Heart left ventricle (tissue), 16 donors: ENCODE measurements at regions not wholly inside any gene's neighbourhood (a gene's known extent, or its start where the extent isn't known, plus 50 kb on each side); places are given as distances from the start of the nearest gene placed in this dataset.
"Not testable (repeated sequence)": the region's sequence is repeated elsewhere in the genome, so short reads cannot be mapped to it uniquely, and the experiment has no call there.

ENCODE experiments used
- ATAC-seq, 4 donors: fragments of 200-7000 bp; cut with Tn5 transposase; one replicate each; pipeline ENCODE4 v1.9.1; 2020 to 2022; ENCODE audit warnings: moderate library complexity in 4 of 4, mild to moderate bottlenecking in 3 of 4, moderate number of reproducible peaks in 1 of 4
- DNase-seq, 5 donors: peaks; one replicate each; pipeline ENCODE4 v3.0.0-alpha.2; 2020
- H3K27ac ChIP-seq, 12 donors: fragments of 200-600 bp; sonication (generic) in 4 of 12; one replicate each; pipeline versions ENCODE4 v1.5.0 to v1.8.0; 2016 to 2022; ENCODE audit warnings: mild to moderate bottlenecking in 2 of 12
- H3K27me3 ChIP-seq, 9 donors: fragments of 200-600 bp; sonication (generic) in 2 of 9; one replicate each; pipeline versions ENCODE4 v1.5.1 to v1.8.0; 2016 to 2022; ENCODE audit warnings: mild to moderate bottlenecking in 3 of 9
- H3K36me3 ChIP-seq, 9 donors: fragments of 200-600 bp; sonication (generic) in 2 of 9; one replicate each; pipeline versions ENCODE4 v1.5.0 to v1.8.0; 2018 to 2022; ENCODE audit warnings: mild to moderate bottlenecking in 2 of 9
- H3K4me1 ChIP-seq, 12 donors: fragments of 200-600 bp; sonication (generic) in 4 of 12; one replicate each; pipeline versions ENCODE4 v1.5.0 to v1.8.0; 2016 to 2022; ENCODE audit warnings: mild to moderate bottlenecking in 3 of 12
- H3K4me3 ChIP-seq, 12 donors: fragments of 200-600 bp; sonication (generic) in 4 of 12; one replicate each; pipeline versions ENCODE4 v1.5.0 to v1.8.0; 2017 to 2022; ENCODE audit warnings: mild to moderate bottlenecking in 9 of 12, moderate library complexity in 4 of 12
- H3K9me3 ChIP-seq, 12 donors: fragments of 200-600 bp; sonication (generic) in 4 of 12; one replicate each; pipeline versions ENCODE4 v1.5.0 to v1.8.0; 2016 to 2022; ENCODE audit warnings: mild to moderate bottlenecking in 1 of 12
- POLR2A ChIP-seq, 2 donors: fragments of 450-650 bp; IDR thresholded peaks; one replicate each; pipeline ENCODE4 v1.6.1; 2017; ENCODE audit warnings: antibody characterized with exemption in 2 of 2, mild to moderate bottlenecking in 2 of 2, moderate library complexity in 2 of 2
- WGBS, 4 donors: extraction: QIAGEN DNeasy Blood & Tissue Kit in 2 of 4; methylation state at CpG; one replicate each; pipeline versions ENCODE4 v1.1.5 to v1.1.7; 2013 to 2018; 5-methylcytosine and 5-hydroxymethylcytosine counted together
- intact Hi-C, 10 donors: fragments of 100-400 bp; cut with DNase I; formaldehyde crosslinking; loops; one replicate each; pipeline versions ENCODE4 v1.11.1 to v1.14.2; 2022
- TF ChIP-seq, protein P1 (sequence below), 12 donors: fragments of 200-600 bp; sonication (generic) in 4 of 12; IDR thresholded peaks; one replicate each; pipeline versions ENCODE4 v1.5.0 to v1.8.0; 2018 to 2022; ENCODE audit warnings: antibody characterized with exemption in 12 of 12, mild to moderate bottlenecking in 5 of 12
- donor health status: ischemic (EF 13 %, LVEDD 7.1; RV severe dilation, severe dysfunction).
- donor health status: healthy with polysubstance abuse.
- donor health status: DM: no; HTN: yes; CAD: no.
- donor health status: DM: no; HTN: no; CAD: no.
- donor health status: ischemic (EF 25% LVEDD 6.9; RV normal size, moderate dysfunction).
- donor health status: ischemic (EF 25% LVEDD 5.7; RV mildly dilated, moderate dysfunction).
- donor health status: healthy.
- donor health status: DM: yes; HTN: yes; CAD: no.
- donor health status: ischemic (EF 35%, LVEDD 5.7; RV mildly dilated, moderate dysfunction).
- donor health status: nonischemic (EF 11% LVEDD 7.7; RV severe dilation, severe dysfunction).
- donor health status: DM: yes; HTN: yes; CAD: no.
- donor health status: PGD.
- donor health status: ischemic (EF 29% LVEDD 5.4; RV normal size, mild dysfunction).
- donor health status: nonischemic (EF 23%, LVEDD 6.1; RV moderate dilation, normal function).

DNA sequence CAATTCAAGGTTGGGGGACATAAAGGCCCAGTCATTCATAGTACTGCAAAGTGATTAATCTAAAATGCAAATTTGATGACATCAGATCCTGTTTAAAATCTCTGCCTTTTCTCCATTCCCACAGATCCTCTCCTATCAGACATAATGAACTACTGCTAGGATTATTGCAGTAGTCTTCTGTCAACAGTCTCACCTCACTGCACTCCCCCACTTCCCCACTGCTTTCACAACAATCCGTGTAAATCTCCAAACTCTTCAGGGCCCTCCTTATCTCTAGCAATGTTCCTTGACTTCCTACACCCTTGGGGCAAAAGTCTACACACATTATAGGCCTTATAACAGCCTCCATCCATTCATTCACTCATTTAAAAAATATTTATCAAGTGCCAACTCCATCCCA lies 112.4 kb downstream of the KBTBD2 start:
- no peaks in the 10 kb centered on the region for H3K27me3 ChIP-seq
- H3K4me1 ChIP-seq = no peaks in the 10 kb centered on the region
- ATAC-seq (no peak), DNase-seq (no peak)
- H3K27ac ChIP-seq = no peak overlapping the region
- TF ChIP-seq POLR2A (IDR thresholded peaks at IDR 0.05) = no peak
- TF ChIP-seq, protein P1, sequence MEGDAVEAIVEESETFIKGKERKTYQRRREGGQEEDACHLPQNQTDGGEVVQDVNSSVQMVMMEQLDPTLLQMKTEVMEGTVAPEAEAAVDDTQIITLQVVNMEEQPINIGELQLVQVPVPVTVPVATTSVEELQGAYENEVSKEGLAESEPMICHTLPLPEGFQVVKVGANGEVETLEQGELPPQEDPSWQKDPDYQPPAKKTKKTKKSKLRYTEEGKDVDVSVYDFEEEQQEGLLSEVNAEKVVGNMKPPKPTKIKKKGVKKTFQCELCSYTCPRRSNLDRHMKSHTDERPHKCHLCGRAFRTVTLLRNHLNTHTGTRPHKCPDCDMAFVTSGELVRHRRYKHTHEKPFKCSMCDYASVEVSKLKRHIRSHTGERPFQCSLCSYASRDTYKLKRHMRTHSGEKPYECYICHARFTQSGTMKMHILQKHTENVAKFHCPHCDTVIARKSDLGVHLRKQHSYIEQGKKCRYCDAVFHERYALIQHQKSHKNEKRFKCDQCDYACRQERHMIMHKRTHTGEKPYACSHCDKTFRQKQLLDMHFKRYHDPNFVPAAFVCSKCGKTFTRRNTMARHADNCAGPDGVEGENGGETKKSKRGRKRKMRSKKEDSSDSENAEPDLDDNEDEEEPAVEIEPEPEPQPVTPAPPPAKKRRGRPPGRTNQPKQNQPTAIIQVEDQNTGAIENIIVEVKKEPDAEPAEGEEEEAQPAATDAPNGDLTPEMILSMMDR (IDR thresholded peaks at IDR 0.05) = no peak
- WGBS, 4 donors = 48 to 79% (median 76%) methylated on average over 1 of the region's 1 CpG
- intact Hi-C loops = no loop called here
- H3K4me3 ChIP-seq = no peak overlapping the region
- no peaks in the 10 kb centered on the region for H3K36me3 ChIP-seq
- H3K9me3 ChIP-seq = peaks cover 0 to 5% (median 0%) of the 10 kb centered on the region in 12 donors

DNA sequence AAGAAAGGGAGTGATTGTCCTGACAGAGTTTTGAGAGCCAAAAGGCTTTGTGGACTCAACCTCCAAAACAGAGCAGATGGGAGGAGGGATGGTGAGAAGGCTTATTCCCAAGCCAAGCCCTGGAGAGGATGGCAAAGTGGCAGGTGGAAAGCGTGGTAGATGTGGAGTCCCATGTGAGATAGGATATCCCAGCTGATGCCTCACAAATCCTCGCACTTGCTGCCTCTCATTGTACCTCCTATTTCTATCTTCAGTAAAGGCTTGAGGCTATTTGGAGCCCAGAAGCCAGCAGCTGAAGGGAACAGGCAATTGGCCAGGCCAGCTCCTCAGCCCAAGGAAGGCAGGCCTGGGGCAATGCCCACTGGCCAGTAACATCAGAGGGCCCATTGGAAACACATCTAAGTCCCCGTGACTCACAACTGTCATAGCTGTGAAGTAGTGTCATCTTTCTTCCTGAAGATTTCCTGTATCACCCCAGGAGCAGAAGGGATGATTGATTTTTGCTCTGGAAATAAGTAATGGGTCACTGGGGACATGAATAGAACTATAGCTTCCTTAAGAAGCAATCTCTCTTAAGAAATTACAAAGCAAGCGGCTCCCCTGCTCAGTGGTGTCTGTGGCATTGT lies 114.4 kb downstream of the KBTBD2 start:
- H3K4me1 ChIP-seq, H3K27me3 ChIP-seq, intact Hi-C loops, H3K9me3 ChIP-seq, DNase-seq, H3K27ac ChIP-seq, H3K36me3 ChIP-seq, H3K4me3 ChIP-seq: not testable (repeated sequence)
- 91 to 97% (median 93%) methylated on average over 3 to 4 of the region's 4 CpGs for WGBS, 4 donors
- ATAC-seq = peak in 1 of 4 donors; percentile 12

DNA sequence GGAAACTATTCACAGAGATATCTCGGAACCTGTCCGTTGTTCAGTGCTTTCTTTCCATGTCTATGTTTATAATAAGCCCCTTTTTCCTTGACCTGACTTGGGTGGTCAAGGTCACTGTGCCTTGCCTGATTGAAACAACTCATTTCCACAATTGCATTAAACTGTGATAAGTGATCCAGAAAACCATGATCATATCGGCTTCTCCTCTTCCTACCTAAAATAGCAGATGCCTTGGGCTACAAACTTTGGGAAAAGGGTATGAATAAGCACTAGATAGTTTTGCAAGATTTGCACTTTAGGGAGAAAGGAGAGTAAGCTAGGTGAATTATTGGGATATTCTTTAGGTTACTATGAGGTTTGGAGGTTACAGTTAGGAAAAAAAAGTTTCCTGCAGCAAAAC lies 115.2 kb downstream of the KBTBD2 start:
- 49 to 81% (median 56%) methylated on average over 2 to 3 of the region's 3 CpGs for WGBS, 4 donors
- ATAC-seq, H3K36me3 ChIP-seq, H3K27ac ChIP-seq, H3K9me3 ChIP-seq, H3K4me1 ChIP-seq, intact Hi-C loops, H3K4me3 ChIP-seq, H3K27me3 ChIP-seq, DNase-seq: not testable (repeated sequence)

DNA sequence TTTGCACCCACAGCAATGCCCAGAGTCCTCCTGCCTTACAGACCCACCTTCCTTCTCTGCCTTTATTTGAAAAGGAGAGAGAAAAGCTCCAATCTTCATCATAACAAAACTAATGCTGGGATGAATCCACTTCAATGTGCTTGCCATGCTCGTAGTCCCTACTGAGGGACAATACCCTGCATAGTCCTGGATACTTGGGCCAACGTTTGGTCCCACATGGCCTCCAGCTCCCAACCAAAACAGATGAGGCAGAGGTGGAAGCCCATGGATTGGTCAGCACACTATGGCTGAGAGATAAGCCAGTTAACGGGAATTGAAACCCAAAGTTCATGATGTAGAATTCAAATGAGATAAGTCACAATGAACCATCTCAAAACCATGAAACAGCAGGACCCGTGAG lies 115.8 kb downstream of the KBTBD2 start:
- DNase-seq, intact Hi-C loops, H3K27ac ChIP-seq, H3K4me3 ChIP-seq, H3K9me3 ChIP-seq, H3K36me3 ChIP-seq, H3K27me3 ChIP-seq, H3K4me1 ChIP-seq, ATAC-seq: not testable (repeated sequence)
- 38 to 51% (median 45%) methylated on average over 3 of the region's 4 CpGs for WGBS, 4 donors

DNA sequence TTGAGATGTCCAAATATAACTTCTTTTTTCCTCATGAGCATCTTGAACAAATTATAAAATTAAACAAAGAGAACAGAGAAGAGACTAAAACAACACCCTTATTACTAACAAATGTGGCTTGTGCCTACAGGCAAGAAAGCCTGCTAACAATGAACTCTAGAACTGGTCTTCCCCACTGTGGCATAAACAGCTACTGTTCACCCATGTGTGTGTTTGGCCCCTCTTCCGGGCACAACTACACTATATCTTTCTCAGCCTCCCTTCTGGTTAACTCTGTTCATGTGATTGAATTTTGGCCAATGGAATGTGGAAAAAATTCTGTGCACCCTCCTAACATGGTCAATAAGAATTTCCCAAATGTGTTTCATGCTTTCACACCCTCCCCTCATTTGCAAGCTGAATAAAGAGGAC lies 117.0 kb downstream of the KBTBD2 start:
- WGBS, 4 donors = 89 to 96% (median 94%) methylated on average over 1 of the region's 1 CpG
- H3K4me1 ChIP-seq = no peaks in the 10 kb centered on the region
- intact Hi-C loops = no loop called here
- H3K4me3 ChIP-seq = no peak overlapping the region
- DNase-seq = no peak
- no peak overlapping the region for H3K27ac ChIP-seq
- H3K27me3 ChIP-seq = no peaks in the 10 kb centered on the region
- no peak for ATAC-seq
- TF ChIP-seq, protein P1 (IDR thresholded peaks at IDR 0.05) = no peak
- TF ChIP-seq POLR2A (IDR thresholded peaks at IDR 0.05) = no peak
- H3K36me3 ChIP-seq = no peaks in the 10 kb centered on the region
- H3K9me3 ChIP-seq = no peaks in the 10 kb centered on the region

DNA sequence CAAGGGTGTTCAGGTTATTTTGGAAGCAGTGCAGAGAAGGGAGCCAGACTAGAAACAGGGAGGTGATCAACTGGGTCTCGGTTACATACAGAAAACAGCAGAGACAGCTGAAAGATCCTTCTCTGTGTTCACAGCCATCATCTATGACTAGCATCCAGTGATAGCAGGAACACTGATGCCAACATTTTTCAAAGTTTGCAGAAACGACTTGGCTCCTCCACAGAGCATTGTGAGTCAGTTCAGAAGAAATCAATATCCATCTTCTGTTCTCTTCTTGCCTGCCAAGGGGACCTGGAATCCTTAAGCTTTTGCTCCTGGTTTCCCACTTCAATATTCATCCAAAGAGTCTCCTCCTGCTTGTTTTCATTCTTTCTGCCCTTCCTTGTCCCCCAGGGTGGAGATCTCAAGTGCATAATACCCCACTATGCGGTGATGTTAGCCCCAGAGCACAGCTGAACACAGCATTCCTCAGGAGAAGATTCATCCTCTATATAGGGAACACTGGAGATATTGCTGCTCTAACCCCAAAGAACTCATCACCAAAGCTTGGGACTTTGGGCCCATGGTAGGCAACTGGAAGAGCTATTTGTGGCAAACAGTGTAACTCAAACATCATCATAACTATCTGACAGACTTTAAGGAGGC lies 122.6 kb downstream of the KBTBD2 start:
- not testable (repeated sequence) for ATAC-seq, H3K36me3 ChIP-seq, H3K4me1 ChIP-seq, H3K27ac ChIP-seq, H3K27me3 ChIP-seq, H3K9me3 ChIP-seq, DNase-seq, H3K4me3 ChIP-seq
- intact Hi-C loops = loop anchor here in 3 of 10 donors (10.0 kb wide), 1 partner anchor 336 kb away; the partner anchor contains the start of gene RP9 (in 3 of the 3)
- 57 to 78% (median 67%) methylated on average over 3 of the region's 3 CpGs for WGBS, 4 donors

DNA sequence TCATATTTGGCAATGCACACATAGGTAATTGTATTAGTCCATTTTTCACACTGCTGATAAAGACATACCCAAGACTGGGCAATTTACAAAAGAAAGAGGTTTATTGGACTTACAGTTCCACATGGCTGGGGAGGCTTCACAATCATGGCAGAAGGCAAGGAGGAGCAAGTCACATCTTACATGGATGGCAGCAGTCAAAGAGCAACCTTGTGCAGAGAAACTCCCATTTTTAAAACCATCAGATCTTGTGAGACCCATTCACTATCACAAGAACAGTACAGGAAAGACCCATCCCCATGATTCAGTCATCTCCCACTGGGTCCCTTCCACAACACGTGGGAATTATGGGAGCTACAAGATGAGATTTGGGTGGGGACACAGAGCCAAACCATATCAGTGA lies 123.2 kb downstream of the KBTBD2 start:
- H3K4me1 ChIP-seq, H3K4me3 ChIP-seq, H3K9me3 ChIP-seq, H3K36me3 ChIP-seq, DNase-seq, ATAC-seq, H3K27me3 ChIP-seq, H3K27ac ChIP-seq: not testable (repeated sequence)
- WGBS, 4 donors = 80 to 93% (median 87%) methylated on average over 1 of the region's 1 CpG
- intact Hi-C loops = loop anchor here in 3 of 10 donors (10.0 kb wide), 1 partner anchor 336 kb away; the partner anchor contains the start of gene RP9 (in 3 of the 3)
